HG03520 (cell line): ENCODE measurements at regions not wholly inside any gene's neighbourhood (a gene's known extent, or its start where the extent isn't known, plus 50 kb on each side); places are given as distances from the start of the nearest gene placed in this dataset.
"Not testable (repeated sequence)": the region's sequence is repeated elsewhere in the genome, so short reads cannot be mapped to it uniquely, and the experiment has no call there.

Source experiments
- ATAC-seq: cut with Tn5 transposase; IDR thresholded peaks from one replicate; pipeline ENCODE4 v1.9.1; 2021; ENCODE audit warnings: mild to moderate bottlenecking, moderate library complexity; ENCODE audit not compliant: unreplicated experiment

DNA sequence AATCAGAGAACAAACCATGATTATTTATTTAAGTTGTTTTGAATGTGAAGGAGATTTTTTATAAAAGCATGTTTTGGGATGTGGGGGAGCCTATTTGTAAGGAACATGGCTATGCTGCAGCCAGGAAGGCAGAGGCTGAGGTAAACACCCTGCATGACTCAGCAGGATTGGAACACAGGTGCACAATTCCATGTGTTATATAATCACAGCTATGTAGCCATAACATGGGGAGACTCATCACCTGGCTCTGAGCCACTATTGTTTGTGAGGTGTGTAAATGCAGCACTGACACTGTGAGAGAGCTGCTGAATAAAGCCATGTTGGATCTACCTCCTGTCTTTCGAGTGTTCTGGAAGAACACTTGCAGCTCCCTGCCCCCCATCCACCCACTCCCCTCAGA lies 1009.8 kb downstream of the DNAH5 start:
- ATAC-seq = no peak

DNA sequence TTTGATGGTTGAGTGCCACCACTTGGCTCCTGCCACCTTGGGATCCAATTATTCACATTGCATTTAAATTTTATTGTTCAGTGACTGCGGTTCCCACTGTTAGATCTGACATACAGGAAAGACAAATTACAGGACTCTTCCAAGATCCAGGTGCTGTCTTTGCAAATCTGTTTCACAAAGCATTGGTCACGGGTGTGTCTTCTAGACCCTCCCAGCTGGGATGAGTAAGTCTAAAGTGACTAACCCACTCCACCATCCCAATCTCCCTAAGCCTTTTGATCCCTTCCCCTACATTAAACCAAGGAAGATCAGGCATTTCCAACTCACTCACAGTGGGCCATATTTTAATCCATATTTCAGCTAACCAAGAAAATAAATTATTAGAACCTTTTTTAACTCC lies 1016.3 kb upstream of the CTNND2 start:
- no peak for ATAC-seq

DNA sequence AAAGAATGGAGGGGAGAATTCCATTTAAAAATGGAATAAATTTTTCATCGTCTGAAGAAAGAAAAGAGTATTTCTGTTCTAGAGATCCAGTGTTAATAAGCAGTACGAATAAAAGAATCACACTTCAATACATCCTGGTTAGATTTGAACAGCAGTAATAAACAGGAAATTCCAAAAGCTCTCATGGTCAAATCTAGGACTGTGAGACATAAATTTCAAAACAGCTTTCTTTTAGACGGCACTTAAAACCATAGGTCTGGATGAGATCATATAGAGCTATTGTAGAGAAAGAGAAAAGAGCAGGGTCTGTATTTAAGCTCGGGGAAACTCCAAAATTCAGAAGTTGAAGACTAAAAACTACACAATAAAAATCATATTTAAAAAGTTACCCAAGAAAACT lies 1006.9 kb upstream of the CTNND2 start:
- ATAC-seq = no peak

DNA sequence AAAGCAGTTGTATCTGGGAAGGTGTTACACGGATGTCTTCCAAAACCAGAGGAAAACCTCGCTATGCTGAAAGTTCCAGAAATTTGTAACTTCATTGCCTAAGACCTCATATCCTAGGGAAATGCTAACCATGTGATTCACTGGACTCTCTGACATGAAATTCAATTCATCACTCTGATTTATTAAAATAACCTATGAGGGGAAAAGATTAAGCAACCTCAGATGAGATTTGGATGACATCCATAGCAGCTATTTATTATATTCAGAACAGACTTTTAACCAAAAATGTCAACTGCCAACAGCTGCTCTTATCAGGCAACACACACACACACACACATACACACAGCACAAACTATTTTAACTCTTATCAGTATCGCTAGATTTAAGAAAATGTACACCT lies 1006.4 kb upstream of the CTNND2 start:
- no peak for ATAC-seq

DNA sequence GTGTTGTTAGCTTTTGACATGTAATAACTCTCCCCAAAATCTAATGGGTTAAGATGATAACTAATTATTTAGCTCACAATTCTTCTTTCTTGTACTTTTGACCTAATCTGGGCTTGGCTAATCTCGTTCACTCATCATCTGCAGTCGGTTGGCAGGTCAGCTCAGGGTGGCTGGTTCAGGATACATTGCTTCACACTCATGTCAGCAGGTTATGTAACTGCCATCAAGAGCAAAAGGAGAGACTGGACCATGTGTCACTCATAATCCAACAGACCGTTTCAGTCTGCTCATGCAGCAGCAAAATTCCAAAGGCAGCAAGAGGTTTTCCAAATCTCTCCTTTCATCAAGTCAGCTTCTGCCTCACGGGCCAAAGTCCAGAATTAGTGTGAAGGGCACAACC lies 998.4 kb upstream of the CTNND2 start:
- no peak for ATAC-seq

DNA sequence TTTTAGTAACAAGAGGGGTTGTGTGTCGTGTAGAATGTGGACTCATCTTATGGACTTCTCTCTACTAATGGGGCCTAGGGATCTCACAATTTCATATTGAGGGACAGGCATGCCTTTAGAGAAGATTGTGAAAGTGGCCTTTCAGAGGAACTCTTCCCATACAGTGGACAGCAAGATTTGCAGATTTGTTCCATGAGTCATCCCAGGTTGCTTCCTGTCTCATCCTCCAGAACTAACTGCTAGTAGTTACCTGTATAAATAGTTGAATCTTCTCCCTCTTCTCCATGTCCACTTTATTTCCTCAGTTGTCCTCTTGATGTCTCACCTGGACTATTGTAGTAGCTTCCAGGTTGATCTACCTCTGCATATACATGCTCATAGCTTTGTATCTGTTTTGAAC lies 997.5 kb upstream of the CTNND2 start:
- ATAC-seq = no peak

DNA sequence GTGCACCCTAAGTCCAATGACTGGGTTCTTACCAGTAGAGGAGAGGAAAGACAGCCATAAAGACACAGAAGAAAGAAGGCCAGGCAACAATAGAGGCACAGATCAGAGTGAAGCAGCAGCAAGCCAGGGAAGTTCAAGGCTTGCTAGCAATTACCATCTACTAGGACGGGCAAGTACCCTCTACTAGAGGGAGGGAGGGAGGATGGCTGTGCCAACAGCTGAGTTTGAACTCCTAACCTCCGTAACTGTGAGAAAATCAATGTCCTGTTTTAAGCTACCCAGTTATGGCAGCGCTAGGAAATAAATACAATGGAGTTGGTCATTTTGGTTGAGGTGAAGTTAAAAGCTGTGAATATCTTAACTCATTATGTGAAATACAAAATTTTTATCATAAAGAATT lies 991.8 kb upstream of the CTNND2 start:
- ATAC-seq = no peak

DNA sequence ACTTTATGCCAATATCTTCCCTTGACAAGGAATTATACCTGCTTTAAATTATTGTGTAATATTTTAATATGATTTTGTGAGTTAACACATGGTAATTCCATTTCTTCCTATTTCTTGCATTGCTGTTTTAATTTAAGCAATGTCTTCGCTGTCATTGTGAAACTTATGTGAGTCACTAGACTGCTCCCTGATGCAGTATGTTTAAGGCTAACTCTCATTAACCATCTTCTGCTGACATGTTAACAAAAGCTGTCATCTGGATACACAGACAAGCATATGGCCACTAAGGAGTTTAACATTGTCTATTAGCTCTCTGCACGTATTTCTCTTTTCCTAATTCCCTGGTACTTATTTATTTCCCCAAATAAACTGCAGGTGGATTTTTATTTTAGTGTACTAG lies 980.8 kb upstream of the CTNND2 start:
- no peak for ATAC-seq

DNA sequence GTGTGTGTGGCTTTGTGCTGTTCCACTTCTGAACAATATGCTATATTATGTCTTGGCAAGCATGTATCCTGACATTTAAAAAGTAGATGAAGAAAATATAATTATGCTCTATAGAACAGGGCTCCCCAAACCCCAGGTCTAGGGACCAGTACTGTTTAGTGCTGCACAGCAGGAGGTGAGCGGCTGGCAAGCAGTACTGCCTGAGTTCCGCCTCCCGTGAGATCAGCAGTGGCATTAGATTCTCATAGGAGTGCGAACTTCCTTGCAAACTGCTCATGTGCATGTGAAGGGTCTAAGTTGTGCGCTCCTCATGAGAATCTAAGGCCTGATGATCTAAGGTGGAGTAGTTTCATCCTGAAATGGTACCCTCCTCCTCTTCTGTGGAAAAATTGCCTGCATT lies 979.1 kb upstream of the CTNND2 start:
- ATAC-seq = no peak

DNA sequence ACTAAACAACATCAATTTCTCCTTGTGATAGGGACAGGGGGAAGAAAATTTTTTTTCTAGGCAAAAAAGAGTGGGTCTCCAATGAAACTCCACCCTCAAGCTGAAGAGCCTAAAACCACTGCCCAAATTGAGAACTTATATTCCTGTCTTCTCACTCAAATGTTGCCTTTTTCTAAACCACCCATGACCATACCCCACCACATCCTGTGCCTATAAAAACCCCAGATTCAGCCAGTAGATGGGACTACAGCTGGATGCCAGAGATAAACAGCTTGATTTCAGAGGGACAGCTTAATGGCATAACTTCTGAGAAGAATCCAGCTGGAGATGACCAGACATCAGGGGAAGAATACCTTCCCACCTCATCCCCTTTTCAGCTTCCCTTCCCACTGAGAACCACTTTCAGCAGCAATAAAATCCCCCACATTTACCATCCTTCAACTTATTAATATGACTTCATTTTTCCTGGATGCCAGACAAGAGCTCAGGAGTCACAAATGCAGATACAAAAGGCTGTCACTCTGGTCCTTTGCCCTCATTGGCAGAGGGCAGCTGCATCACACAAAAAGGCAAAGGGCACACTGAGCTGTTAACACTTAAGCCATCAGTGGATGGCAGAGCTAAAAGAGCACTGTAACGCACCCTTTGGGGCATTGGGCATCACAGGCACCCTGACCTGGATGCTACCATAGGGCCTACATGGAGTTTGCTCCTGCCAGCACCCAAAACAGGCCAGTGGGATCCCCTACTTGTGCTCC lies 972.5 kb upstream of the CTNND2 start:
- ATAC-seq = no peak

DNA sequence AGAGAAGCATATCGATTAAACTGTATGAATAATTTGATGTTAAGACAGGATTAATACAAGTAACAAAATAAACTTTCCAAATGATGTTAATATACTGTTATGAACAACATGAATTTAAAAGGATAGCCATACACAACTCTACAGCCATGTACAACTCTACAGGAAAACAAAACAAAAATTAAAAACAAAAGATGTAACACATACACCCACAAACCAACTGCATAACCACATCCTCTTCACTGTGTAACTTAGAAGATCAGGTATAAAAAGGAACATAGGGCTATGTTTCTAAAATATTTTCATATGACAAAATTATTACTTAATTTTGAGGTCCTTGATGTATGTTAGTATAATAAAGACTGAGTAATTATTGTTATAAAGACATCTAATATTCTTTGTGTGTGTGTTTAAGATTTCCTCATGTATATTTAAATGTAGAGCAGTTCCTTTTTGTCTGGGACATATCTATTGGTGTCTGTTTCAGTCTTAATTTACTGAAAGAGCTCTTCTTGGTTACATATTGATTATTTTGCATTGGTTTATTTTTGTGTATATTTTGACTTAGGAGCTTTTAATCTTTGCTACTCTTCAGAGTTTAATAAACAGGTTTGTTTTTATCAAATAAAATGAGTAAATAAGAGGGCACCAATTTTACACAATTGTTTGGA lies 966.8 kb upstream of the CTNND2 start:
- ATAC-seq = no peak

DNA sequence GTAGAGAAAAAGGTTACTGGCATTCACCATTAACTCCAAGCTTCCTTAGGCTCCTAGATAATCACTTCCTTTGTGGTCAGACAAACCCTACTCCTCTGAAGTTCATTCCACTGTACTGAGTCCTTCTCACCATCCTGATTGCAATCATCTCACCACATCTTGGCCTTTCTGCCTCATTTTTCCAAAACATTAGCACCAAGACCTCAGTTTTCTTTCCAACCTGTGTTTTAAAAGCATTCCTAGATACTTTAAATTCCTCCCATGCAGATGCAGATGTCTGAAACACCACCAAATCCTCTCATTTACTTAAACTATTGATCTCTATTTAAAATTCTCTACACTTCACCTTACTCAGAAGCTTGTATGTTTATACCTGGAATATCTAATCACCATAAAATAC lies 961.3 kb upstream of the CTNND2 start:
- ATAC-seq = no peak

DNA sequence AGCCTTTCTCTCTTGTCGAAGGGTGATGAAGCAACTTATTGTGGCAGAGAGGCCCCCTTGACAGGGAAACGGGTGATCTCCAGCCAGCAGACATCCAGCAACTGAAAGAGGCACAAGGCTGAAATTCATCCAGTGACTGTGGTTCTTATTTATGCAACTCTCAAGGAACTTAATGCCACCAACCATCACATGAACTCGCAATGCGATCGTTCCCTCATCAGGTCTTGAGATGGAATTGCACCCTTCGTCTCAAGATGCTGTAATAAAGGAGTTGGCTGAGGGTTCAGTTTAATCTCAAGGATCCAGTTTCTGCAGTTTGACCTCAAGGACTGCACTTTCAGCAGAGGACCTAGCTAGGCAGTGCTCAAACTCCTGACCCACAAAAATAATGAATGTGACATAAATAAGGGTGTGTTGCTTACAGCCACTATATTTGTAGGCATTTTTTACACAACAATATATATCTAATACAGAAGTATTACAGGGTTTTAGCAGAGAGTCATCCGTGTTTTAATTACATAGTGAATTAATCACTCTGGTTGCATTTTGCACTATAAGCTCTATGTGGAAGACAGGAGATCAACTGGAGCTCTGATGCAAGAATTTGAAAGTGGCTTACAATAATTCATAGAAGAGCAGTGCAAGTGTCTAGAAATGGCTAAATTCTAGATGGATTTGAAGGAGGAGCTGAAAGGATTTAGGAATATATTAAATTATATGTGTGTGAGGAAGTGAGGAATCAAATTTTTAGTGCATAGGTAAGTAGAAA lies 957.8 kb upstream of the CTNND2 start:
- no peak for ATAC-seq

DNA sequence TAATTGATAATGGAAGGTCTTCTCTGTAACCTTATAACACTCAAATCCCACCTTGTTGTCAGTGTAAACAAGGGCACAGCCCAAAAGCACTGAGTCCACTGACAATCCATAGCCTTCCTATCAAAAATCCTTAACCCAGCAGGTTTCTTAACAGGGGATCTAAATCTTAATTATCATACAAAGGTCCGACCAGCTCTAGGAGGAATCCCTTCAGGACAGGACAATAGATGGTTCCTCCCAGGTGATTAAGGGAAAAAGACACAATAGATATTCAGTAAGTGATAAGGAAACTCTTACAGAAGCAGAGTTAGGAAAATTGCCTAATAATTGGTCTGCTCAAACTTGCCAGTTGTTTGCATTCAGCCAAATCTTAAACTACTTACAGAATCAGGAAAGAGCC lies 951.9 kb upstream of the CTNND2 start:
- ATAC-seq = not testable (repeated sequence)

DNA sequence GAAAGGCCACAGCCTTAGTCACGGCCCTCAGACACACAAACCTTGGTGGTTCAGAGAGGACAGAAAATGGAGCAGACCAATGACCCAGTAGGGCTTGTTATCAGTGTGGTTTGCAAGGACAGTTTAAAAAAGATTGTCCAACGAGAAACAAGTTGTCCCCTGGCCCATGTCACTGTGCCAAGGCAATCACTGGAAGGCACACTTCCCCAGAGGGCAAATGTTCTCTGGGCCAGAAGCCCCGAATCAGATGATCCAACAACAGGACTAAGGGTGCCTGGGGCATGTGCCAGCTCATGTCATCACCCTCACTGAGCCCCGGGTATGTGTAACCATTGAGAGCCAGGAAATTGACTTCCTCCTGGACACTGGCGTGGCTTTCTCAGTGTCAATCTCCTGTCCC lies 950.1 kb upstream of the CTNND2 start:
- ATAC-seq = no peak

DNA sequence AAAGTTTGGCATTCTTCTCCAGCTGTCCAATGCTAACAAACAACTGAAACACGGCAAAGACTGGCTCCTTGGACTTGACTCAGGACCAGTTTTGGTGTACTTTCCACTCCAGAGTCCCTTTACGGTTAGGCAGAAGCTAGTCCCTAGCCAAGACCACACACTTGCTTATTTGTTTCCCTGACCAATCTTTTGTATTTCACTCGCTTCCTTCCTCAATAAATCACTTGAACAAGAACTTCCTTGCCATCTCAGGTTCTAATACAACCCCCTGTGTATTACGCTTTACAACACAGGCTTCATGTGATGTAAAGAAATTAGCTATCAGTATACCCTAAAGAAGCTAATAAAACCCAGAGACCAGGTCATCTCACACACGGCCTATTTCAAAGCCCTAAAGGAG lies 947.5 kb upstream of the CTNND2 start:
- ATAC-seq = no peak

DNA sequence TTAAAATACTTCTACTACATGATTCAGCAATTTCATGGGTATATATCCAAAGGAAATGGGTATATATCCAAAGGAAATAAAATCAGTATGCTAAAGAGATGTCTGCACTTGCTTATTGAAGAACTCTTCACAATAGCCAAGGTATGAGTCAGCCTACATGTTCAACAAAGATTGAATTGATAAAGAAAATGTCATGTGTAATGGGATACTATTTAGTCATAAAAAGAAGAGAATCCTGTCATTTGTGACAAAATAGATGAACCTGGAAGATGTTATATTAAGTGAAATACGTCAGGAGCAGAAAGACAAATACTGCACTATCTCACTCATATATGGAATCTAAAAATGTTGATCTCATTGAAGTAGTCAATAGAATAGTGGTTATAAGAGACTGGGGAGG lies 944.5 kb upstream of the CTNND2 start:
- ATAC-seq = no peak

DNA sequence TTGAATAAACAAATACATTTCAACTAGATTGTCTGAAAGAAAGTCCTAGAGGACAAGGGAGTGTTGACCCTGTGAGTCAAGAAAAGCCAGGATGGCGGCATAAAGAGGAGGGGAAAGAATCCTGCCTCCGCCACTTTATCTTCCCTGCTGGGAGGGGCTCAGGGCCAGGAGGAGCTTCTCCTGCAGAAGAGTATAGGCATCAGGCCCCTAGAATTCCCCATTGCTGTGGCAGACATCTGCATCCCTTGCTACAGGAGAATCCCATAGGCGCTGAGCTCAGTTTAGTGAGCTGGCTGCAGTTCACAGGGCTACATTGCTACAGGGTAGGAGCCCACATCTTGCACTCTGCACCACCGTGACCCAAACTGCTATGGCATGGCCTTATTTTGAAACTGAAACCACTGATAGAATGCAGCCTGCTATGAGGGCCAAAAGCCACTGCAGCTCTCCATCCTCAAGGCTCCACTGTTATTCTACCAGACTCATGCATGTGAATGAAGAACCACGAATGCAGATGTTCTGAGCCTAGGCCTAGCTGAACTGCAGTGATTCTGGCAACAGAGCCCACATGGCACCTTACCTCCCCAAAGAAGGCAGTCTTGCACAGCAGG lies 941.4 kb upstream of the CTNND2 start:
- ATAC-seq = no peak

DNA sequence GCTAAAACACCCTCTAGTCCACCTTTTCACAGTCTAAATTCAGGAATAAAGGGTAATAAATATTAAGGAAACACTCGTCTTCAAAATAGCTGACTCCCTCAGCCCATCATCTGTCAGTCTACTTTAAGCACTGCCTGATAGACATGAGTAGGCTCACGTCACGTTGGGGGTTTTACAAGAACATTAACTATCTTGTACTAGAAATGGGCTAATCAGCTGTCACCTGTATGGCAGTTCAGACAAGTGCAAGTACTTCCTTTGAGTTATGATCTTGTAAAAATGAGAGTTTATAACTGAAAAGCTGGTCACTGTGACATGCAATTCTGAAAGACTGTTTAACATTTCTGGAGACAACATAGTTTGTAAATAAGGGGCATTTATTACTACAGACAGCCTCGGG lies 936.7 kb upstream of the CTNND2 start:
- no peak for ATAC-seq

DNA sequence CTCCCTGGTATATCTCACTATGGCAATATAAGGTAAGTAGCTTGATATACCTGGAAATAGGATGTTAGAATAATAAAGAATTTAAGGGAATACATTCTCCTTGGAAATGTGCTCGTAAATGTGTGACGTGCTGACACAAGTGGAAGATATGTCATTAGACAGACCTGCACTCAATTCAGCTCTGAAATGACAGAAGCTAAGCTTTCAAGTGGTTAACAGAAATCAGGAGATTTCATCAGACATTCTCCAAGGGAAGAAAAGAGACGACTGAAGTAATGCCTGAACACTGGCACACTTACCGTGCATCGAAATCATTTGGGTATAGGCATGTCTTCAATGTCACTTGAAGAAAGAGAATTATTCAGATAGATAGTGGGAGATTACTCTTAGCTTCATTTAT lies 933.3 kb upstream of the CTNND2 start:
- ATAC-seq = no peak

DNA sequence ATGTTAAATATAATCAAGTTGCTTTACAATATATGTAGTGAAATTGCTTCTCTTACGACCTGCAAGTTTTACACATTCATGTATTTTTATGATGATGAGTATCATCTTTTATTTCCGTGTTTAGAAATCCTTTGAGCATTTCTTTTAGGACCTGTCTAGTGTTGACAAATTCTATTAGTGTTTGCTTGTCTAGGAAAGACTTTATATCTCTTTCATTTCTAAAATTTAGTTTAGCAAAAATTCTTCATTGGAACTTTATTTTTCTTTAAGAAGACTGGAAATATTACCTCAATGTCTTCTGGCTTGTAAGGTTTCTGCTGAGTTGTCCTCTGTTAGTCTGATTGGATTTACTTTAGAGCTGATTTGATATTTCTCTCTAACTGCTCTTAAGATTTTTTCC lies 920.9 kb upstream of the CTNND2 start:
- no peak for ATAC-seq
